ENCODE measurements at regions not wholly inside any gene's neighbourhood (a gene's known extent, or its start where the extent isn't known, plus 50 kb on each side); places are given as distances from the start of the nearest gene placed in this dataset. TPM values are rescaled to one million over a fixed set of nuclear protein-coding genes. Genes with fewer than 3 reads are reported as not detected.
A peak's percentile ranks its signal among the peaks of the same experiment; 100 is the strongest.
"Not testable (repeated sequence)": the region's sequence is repeated elsewhere in the genome, so short reads cannot be mapped to it uniquely, and the experiment has no call there.

GRCh38 chrX:77389891-77390290, 57.3 kb upstream of the FGF16 start:
- H3K4me3 ChIP-seq (ENCODE audit: low read depth, low read length), result no peak overlapping the region
- DNase-seq (ENCODE audit: low read depth), result no peak
- TF ChIP-seq CTCF (IDR thresholded peaks at IDR 0.05; ENCODE audit: insufficient read depth, low read length), result no peak

- not testable (repeated sequence) for H3K4me3 ChIP-seq (ENCODE audit: low read depth, low read length); DNase-seq (ENCODE audit: low read depth)
Observed at GRCh38 chrX:77390365-77390764, 56.8 kb upstream of the FGF16 start.

- DNase-seq (ENCODE audit: low read depth), result peak; percentile 69
- H3K4me3 ChIP-seq (ENCODE audit: low read depth, low read length), result no peak overlapping the region
- no peak for TF ChIP-seq CTCF (IDR thresholded peaks at IDR 0.05; ENCODE audit: insufficient read depth, low read length)
Observed at GRCh38 chrX:77396781-77397180, 50.4 kb upstream of the FGF16 start.

Small RNA genes in the stretch of these regions (small RNA-seq; reads per million reads assigned to genes)
- not detected for gene MIR325
- not detected for gene RNA5SP509
